HG02798 (cell line): ENCODE measurements at regions not wholly inside any gene's neighbourhood (a gene's known extent, or its start where the extent isn't known, plus 50 kb on each side); places are given as distances from the start of the nearest gene placed in this dataset.

ENCODE experiments used
- ATAC-seq: cut with Tn5 transposase; IDR thresholded peaks from one replicate; pipeline ENCODE4 v1.9.1; 2021; ENCODE audit warnings: mild to moderate bottlenecking; ENCODE audit not compliant: unreplicated experiment, poor library complexity

DNA sequence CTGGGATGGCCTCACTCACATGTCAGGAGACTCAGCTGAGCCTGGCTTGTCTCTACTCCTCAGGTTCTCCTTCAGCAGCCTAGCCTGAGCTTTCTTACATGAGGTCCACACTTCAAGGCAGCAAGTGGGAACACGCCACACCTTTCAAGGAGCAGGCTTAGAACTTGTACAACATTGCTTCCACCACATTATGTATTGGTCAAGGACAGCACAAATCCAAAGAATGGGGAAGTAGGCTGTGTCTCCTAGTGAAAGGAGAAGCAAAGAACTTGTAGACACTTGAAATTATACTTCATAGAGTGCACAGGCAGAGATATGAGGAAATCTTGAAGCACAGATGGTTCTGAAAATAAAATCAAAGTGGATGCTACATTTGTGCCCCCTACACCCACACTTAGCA lies 120.9 kb upstream of the NOCT start:
- no peak for ATAC-seq

DNA sequence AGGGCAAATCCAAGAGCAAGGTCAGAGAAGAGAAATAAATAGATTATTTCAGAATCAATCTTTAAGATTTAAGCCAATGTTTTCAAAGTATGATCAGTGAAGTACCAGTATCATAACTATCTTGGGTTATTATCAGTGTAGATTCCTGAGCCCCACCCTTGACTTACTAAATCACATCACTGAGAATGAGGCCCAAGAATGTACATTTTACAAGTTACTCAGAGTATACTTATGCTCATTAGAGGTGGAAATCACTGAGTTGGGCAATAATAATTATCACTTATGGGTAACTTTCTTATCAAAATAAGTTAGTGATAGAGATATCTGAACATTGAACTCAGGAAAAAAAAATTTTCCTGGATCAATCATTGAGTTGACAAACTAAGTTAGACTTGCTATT lies 121.6 kb upstream of the NOCT start:
- no peak for ATAC-seq

DNA sequence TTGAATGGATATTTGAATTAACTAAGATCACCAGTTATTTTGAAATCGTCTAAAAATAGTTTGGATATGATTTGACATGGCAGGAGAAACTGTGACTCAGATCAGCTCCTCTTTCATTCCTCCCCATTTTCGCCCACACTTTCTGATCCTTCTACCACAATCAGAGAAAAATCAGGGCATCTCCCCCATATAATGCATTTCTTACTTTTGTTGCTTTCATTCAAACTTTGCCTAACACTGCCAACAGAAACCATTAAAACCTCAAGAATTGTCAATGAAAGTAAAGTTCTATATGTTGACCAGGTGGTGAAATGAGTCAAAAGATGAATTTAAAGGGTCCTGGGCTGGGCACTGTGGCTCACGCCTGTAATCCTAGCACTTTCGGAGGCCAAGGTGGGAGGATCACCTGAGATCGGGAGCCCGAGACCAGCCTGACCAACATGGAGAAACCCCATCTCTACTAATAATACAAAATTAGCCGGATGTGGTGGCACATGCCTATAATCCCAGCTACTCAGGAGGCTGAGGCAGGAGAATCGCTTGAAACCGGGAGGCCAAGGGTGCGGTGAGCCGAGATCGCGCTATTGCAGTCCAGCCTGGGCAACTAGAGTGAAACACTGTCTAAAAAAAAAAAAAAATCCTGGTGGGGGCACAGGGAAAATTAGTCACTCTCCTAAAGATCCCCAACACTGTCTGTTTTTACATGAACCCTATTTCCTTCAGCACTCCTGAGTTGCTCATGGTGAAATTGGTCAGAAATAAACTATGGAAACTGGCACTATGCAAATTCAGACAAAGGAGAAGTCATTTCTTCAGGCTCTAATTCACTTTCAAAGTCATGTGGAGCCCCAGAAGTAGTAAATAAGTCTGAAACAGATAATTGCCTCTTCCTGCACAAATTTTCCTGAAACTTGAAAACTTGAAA lies 122.8 kb upstream of the NOCT start:
- no peak for ATAC-seq

DNA sequence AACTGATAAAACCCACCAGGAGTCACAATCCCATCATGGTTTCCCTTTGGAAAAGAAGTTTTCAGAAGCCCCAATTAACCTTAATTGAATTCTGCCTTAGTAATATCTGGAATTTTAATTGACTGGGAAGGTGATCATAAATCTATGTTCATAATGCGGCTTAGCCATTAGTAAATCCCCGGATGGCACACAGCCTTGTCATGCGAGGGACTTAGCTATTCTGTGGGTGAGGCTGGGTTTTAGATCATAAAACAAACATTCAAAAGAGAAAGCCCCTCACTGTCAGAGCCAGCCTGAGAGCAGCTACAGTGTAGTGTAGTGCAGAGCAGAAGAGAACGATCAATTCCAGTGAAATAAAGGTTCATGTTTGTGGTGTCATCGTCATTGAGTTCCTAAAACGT lies 124.0 kb upstream of the NOCT start:
- no peak for ATAC-seq

DNA sequence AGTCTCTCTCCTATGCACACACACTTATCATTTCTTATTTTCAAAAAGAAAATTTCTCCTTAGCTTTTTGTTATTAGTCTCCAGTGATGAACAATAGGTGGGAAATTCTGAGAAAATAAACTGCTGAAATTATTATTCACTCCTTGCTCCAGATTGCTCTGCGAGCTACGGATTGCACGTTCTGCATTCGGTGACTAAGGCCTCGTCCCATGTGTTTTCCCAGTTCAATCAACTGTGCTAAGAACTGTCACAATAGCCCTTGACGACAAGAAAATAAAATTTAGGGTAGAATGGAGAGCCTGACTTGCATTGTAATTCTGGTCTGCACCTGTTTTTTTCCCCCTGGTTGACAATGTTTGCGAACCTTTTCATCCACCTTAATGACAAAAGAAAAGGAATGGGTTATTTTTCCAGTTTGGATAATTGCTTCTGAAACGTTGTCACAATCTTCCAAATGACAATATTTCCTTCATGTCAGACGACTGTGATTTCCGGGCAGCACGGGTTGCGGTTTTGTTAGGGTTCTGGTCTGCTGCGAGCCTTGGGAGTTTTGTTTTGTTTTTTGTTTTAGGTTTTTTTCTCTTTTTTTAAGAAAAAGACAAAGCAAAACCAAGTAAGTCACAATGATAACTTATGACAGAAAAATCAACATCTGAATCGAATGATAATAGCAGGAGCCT lies 124.5 kb upstream of the NOCT start:
- no peak for ATAC-seq

DNA sequence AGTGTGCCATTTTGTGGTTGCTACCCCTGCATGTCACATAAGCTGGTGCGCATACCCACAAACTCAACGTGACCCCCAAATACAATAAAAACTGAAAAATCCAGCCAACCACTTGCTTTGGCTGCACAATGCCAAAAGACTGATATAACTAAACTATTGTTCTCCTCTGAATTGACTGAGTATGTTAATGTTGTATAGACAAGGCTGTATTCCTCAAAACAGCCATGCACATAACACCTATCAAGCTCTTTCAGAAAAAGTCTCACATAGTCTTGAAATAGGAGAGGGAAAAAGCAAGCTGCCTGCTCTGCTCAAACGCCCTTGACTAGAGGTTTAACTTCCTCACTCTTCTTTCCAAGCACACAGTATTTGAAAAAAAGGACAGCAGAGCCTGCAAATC lies 126.4 kb upstream of the NOCT start:
- ATAC-seq, result no peak

DNA sequence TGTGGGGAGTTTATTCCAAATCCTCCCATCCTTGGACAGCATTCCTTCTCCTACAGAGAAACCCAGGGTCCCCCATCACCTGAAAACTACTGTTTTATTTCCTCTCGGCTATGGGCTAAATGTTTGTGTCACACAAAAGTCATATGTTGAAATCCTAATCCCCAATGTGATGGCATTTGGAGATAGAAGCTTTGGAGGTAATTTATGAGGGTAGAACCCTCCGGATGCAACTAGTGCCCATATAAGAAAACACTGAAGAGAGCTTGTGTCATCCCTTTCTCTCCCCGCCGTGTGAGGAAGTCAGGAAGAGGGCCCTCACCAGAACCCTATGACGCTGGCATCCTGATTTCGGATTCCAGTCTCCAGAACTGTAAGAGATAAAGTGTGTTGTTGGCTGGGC lies 127.8 kb upstream of the NOCT start:
- ATAC-seq, result no peak

DNA sequence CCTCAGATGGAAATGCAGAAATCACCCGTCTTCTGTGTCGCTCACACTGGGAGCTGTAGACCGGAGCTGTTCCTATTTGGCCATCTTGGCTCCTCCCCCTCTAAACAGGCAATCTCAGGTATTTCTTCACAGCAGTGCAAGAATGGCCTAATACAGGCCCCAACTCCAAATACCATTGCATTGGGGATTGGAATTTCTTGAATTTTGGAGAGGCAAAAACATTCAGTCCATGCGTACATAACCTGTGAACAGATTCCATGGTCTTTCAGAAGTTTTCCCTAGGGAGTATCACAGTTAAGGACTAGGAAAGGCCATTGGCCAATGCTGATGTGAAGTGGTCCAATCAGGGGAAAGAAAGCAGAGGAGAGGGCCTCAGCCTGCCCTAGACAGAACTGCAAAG lies 128.2 kb upstream of the NOCT start:
- ATAC-seq, result no peak

DNA sequence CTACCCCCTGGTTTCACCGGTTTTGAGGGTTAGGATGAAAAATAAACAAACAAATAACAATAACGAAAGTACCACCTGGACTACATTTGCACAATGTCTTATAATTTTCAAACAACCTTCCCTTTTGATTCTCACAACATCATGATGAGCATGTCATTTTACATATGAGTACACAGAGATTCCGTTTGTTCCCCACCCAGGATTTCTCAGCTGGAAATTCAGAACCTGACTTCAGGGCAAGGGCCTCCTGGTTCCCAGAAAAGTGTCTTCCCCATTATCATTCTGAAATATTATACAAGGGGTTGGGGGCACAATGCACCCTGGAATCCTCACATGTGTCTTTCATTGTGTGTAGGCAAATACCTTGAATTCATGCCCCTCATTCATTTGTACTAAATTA lies 135.8 kb upstream of the NOCT start:
- no peak for ATAC-seq

DNA sequence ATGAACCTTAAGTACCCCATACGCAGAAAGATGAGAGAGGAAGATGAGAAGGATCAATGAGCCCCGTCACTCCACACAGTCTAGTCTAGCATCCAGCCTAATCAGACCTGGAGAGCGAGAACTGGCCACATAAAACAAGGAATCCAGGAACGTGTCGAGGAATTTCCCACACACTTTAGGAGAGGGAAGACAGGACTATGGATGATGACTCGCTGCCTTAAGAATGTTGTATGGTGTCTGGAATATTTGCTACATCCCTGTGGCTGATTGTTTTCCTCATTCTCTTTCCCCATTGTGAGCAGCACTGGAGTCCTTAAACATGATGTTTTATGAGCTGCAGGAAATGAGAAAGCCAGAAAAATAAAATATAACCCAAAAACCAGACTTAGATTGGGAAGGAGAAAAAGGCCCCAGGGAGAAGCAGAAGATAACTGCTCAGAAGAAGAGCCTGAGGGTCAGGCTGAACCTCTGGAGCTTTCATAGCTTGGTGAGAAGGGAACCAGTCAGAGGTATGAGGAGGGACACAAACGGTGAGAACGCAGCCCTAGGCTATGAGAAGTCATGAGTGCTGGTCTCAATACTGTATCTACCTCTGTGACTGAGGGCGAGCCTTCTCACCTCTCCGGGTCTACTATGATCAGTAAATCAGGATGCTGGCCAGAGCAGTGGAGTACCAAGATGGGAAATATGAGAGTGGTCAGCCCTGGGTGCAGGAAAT lies 139.5 kb upstream of the NOCT start:
- no peak for ATAC-seq

DNA sequence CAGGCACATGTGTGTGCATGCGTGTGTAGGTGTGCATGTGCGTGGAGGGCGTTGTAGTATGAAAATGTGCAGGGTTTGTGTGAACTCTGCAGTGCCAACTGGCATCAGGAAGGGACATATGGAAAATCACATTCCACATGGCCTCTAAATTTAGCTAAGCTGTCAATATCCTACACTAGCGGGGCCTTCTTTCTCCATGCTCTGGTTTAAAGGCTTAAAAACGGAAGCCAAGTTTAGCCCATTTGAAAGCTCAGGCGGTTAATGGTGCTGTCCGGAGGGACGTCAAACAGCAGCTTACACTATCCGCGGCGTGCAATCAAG lies 144.1 kb upstream of the NOCT start:
- ATAC-seq, result no peak

DNA sequence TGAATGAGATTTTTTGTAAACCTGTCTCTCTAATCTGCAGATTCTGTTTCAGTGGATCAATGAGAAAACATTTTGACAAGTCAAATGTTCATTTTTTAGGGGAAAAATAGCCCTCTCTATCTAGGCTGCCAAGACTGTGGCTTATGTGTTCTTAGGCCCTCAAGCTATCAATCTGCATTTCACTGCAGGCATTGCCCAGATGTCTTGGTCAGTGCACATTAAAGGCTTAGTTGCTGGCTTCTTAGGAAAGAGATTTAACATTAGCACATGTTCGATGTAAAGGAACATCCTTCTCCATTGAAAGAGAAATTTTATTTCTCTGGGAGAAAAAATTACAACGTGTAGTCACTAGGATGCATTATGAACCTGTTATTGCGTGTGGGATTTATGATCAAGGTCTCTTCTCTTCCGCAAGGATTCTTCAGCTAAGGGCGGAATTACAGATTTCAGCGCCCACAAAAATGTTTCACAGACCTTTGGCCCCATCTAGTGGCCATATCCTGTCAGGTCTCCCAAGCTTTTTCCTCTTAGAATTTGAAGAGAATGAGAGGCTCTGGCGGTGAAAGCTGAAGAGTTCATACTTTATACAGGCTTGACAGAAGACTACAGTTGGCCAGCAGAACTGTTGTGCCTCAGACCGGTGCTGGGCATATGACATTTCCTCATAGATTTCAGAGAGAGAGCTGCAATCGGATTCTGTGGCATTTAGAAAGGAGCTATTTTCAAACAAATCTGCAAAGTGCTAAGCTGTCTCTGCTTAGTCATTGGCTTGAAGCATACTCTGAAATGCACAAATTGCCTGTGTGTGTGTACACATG lies 144.6 kb upstream of the NOCT start:
- peak; percentile 80 for ATAC-seq

DNA sequence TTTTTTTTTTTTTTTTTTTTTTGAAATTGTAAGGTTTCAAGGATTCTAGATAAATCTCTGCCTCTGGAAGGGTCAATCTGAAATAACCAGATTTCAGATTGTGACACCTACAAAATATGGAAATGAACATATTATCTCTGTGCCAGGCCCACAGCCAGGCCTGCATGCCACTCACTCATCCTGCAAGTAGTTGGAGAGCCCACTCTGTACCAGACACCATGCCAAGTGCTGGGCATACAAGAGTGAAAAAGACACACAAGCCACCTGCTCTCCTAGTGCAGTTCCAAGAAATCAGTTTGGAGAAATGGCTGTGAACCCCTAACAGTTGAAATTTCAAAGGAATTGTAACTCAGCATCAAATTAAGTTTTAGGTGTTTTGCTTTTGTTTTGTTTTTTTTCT lies 145.9 kb upstream of the NOCT start:
- ATAC-seq, result no peak

DNA sequence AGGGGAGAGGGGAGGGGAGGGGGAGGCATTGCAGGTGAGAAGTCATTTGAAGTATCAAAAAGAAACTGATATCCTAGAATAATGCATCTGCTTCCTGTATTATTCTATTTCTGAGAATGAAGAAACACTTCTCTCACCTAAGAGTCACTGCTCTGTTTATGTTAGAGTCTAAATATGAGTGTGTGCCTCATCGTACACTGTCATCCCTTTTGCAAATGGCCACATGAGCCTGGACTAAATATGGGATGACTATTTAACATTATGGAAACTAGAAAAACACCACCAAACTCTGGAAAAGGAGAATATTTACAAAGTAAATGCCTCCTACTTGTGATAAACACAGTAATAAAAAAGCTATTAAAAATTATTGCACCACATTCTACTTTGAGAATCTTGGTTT lies 146.4 kb upstream of the NOCT start:
- ATAC-seq, result no peak

DNA sequence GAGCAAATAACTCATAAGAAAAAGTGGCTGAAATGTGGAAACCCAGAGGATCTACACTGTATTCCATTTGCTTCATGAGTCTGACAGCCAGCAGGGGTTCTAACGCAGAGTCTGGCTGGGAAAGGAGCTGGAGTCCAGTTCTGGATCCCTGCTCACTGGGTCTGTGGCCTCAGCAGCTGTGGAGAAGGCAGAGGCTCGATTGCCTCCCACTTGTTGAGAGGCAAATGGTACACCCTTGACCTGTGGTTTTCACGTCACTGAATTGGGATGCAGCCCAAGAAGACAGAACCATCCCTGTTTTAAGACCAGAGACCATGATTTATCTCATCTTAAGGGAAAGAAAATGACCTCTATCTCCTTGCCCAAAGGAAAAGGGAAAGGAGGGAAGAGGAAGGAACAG lies 147.0 kb upstream of the NOCT start:
- ATAC-seq, result no peak

DNA sequence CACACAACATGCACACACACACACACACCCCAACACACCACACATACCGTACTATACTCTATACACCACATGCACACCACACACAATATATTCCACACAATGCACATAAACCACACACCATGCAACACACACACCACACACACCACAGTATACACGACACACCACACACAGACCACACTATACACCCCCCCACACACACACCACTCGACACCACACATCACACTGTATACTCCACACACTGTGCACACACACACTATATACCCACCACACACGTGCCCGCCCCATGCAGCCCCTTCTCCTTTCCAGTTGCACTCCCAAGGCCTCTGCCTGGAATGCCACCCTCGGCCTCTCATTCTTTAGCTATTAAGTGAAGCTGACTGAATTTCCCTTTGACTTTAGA lies 148.2 kb upstream of the NOCT start:
- no peak for ATAC-seq

DNA sequence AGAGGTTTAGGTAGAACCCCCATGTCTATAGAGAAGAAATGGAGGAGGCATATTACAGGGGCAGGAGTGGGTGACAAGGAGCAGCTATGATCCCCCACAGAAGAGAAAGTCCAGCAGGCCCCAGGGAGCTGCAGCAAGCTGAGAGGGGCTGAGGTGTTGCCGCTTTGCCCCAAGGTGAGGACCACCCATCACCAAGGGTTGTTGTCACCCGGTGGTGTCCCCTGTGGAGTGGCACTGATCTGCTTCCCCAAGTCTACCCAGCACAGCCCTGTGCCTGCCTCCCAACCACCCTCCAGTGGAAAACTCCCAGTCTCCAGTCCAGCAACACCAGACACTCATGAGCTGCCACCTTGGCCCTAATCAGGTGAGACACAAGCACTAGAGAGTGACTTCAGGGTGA lies 149.3 kb upstream of the NOCT start:
- ATAC-seq, result no peak

DNA sequence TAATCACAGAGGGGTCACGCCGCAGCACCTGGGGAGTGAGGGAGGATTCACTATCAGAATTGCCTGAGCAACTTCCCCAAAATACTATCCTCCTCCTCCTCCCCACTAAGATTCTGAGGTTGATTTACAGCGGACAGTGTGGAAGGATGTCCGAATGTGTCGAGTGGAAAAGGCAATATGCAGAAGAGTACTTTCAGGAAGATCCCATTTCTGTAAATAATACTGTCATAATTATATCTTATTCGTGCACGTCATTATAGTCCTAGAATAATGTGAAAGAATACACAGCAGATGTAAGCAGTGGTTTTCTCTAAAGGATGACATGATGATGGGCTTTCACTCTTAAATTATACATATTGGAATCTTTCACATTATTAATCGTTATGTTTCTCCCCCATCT lies 149.8 kb upstream of the NOCT start:
- no peak for ATAC-seq

DNA sequence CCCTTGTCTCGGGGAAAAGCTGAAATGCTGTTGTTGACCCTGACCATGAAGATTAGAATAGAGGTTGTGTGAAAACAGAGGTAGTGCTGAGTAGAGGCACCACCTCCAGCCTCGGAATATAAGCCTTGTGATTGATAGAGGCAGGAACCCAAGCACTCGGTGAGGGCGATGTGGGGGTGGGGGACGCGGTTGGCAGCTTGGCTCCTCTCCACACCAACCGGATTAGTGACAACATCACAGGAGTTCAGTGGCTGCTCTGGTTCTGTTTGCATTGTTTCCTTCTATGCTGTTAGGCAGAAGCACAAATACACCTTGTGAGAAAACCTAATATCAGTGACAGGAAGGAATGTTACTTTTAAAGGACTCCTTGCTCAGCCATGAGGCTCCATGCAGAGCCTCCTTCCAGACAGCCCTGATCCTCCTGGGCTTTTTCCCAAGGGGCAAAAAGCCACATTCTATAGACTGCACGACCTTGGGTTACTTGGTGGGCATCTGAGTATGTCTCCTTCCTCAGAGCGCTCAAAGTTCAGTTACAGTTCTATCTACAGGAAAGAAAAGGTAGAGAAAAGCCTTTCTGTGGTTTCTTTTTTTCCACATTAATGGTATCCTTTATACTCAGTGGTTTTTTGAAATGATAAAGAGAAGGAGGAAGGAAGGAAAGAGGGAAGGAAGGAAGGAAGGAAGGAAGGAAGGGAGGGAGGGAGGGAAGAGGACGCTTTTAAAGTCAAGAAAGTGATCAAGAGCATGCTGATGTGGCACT lies 150.4 kb upstream of the NOCT start:
- ATAC-seq, result no peak

DNA sequence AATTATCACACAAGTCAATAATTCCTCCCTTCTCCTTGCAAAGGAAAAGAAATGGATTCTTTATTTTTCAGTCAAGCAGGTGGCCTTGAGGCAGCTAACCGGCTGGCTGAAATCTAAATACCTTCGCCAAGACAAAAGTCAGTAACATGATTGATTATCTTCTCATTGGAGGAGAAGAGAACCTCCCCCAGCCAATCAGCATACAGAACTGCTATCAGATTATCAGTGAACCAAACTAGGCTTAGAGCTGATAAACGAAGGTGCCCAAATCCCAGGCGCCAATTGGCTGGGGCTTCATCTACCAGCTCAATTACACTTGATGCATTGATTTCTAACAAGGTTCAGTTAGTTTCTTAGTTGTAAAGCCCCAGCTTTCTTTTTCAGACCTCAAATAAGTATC lies 152.4 kb upstream of the NOCT start:
- no peak for ATAC-seq
